HCT116 (cell line): ENCODE measurements at regions not wholly inside any gene's neighbourhood (a gene's known extent, or its start where the extent isn't known, plus 50 kb on each side); places are given as distances from the start of the nearest gene placed in this dataset.

ENCODE experiments used
- ATAC-seq: fragments of 200-7000 bp; cut with Tn5 transposase; 2 replicates; pipeline ENCODE4 v1.9.1; 2020; ENCODE audit warnings: mild to moderate bottlenecking, moderate library complexity
- BruUV-seq: library from RNA; stranded (reverse); fragments of 400-500 nt; replicated peaks from 2 replicates; lab custom pipeline; 2021; lab: Mats Ljungman, UMichigan
- CTCF ChIA-PET: fragments of 300-600 bp; sonication (Branson Sonifier 250); formaldehyde crosslinking; loops from one replicate; lab custom pipeline; 2021; ENCODE audit warnings: antibody characterized with exemption; lab: Charles Lee
- POLR2A ChIA-PET: fragments of 300-600, 350-600 bp; sonication (Branson Sonifier 250); formaldehyde crosslinking; loops from one replicate; lab custom pipeline; 2021; ENCODE audit warnings: antibody characterized with exemption; lab: Charles Lee
- RAD21 ChIA-PET, 2 experiments: fragments of 300-600 bp; sonication (Branson Sonifier 250); formaldehyde crosslinking; loops; one replicate each; lab custom pipeline; 2023; ENCODE audit warnings: low total read pairs in 2 of 2; ENCODE audit not compliant: uncharacterized antibody in 2 of 2, unreplicated experiment in 2 of 2, low non-redundant PET in 1 of 2; lab: Charles Lee
- DNase-seq: peaks from one replicate; pipeline ENCODE4 v3.0.0-alpha.2; 2010; ENCODE audit warnings: low read depth, low spot score
- H2AFZ ChIP-seq: fragments of 200-600 bp; shearing (Covaris generic), sonication (generic); 2 replicates; pipeline ENCODE4 v1.6.1; 2017; ENCODE audit warnings: low read depth, mixed run types, mixed read lengths, antibody characterized with exemption, low read length; ENCODE audit not compliant: poor library complexity, severe bottlenecking
- H3K27ac ChIP-seq: 2 replicates; pipeline ENCODE4 v1.5.1; 2012; ENCODE audit warnings: low read depth, low read length
- H3K27me3 ChIP-seq: fragments of 200-600 bp; sonication (generic); 2 replicates; pipeline ENCODE4 v1.6.1; 2016; ENCODE audit warnings: mixed run types, low read length, mixed read lengths; ENCODE audit not compliant: insufficient read depth
- H3K36me3 ChIP-seq, 2 experiments: fragments of 200-500 bp in 1 of 2; fragments of 200-600 bp in 1 of 2; sonication (Bioruptor generic) in 1 of 2; sonication (generic) in 1 of 2; 2 replicates each; pipeline versions ENCODE4 v1.5.1 to v1.6.1; 2014 to 2016; ENCODE audit warnings: low read length in 2 of 2, inconsistent platforms in 1 of 2, mixed read lengths in 1 of 2, mixed run types in 1 of 2; ENCODE audit not compliant: insufficient read depth in 2 of 2, control insufficient read depth in 1 of 2
- H3K4me1 ChIP-seq, 2 experiments: fragments of 200-600 bp in 1 of 2; sonication (generic) in 1 of 2; 2 replicates each; pipeline versions ENCODE4 v1.5.1 to v1.6.1; 2012 to 2017; ENCODE audit warnings: low read length in 2 of 2, inconsistent platforms in 1 of 2, mild to moderate bottlenecking in 1 of 2, mixed read lengths in 1 of 2, mixed run types in 1 of 2, moderate library complexity in 1 of 2; ENCODE audit not compliant: insufficient read depth in 2 of 2, control insufficient read depth in 1 of 2
- H3K4me2 ChIP-seq: fragments of 200-600 bp; sonication (generic); 2 replicates; pipeline ENCODE4 v1.6.1; 2017; ENCODE audit warnings: mixed run types, low read length, mixed read lengths
- H3K4me3 ChIP-seq, 2 experiments: fragments of 200-600 bp in 1 of 2; sonication (generic) in 1 of 2; replicated peaks in 1 of 2; 2 replicates each; pipeline ENCODE4 v1.5.1; 2011 to 2016; ENCODE audit warnings: low read length in 2 of 2, control low read depth in 1 of 2, low read depth in 1 of 2, mild to moderate bottlenecking in 1 of 2, mixed read lengths in 1 of 2, mixed run types in 1 of 2
- H3K79me2 ChIP-seq: fragments of 200-600 bp; sonication (generic); 2 replicates; pipeline ENCODE4 v1.6.1; 2017; ENCODE audit warnings: mild to moderate bottlenecking, mixed run types, low read length, moderate library complexity, mixed read lengths; ENCODE audit not compliant: insufficient read depth
- H3K9ac ChIP-seq: fragments of 200-600 bp; sonication (generic); 2 replicates; pipeline ENCODE4 v1.6.1; 2016; ENCODE audit warnings: low read length, mixed read lengths
- H3K9me2 ChIP-seq: fragments of 200-600 bp; sonication (generic), shearing (Covaris generic); 2 replicates; pipeline ENCODE4 v1.6.1; 2017; ENCODE audit warnings: mixed run types, mild to moderate bottlenecking, moderate library complexity; ENCODE audit not compliant: insufficient read depth
- H3K9me3 ChIP-seq, 2 experiments: fragments of 200-500 bp in 1 of 2; fragments of 200-600 bp in 1 of 2; sonication (Bioruptor generic) in 1 of 2; sonication (generic) in 1 of 2; 2 replicates each; pipeline ENCODE4 v1.6.1; 2014 to 2017; ENCODE audit warnings: low read length in 2 of 2, mixed read lengths in 2 of 2, inconsistent platforms in 1 of 2, low read depth in 1 of 2, mild to moderate bottlenecking in 1 of 2, mixed run types in 1 of 2, moderate library complexity in 1 of 2; ENCODE audit not compliant: control insufficient read depth in 1 of 2, insufficient read depth in 1 of 2
- H4K20me1 ChIP-seq: fragments of 200-600 bp; sonication (generic), shearing (Covaris generic); 2 replicates; pipeline ENCODE4 v1.6.1; 2017; ENCODE audit warnings: mixed run types, mild to moderate bottlenecking, moderate library complexity; ENCODE audit not compliant: insufficient read depth
- CEBPB ChIP-seq: IDR thresholded peaks from 2 replicates; pipeline ENCODE4 v1.6.1; 2012; ENCODE audit warnings: low read depth
- ELF1 ChIP-seq: IDR thresholded peaks from 2 replicates; pipeline ENCODE4 v1.6.1; 2012; ENCODE audit warnings: low read depth, borderline replicate concordance
- EZH2 ChIP-seq: fragments of 200-600 bp; sonication (generic); IDR thresholded peaks from 2 replicates; pipeline ENCODE4 v1.6.1; 2017; ENCODE audit warnings: antibody characterized with exemption, mixed run types
- EZH2phosphoT487 ChIP-seq: fragments of 200-600 bp; IDR thresholded peaks from 2 replicates; pipeline ENCODE4 v1.6.1; 2018; ENCODE audit warnings: antibody characterized with exemption, borderline replicate concordance
- JUND ChIP-seq: IDR thresholded peaks from 2 replicates; pipeline ENCODE4 v1.6.1; 2012
- RAD21 ChIP-seq: IDR thresholded peaks from 2 replicates; pipeline ENCODE4 v1.6.1; 2012; ENCODE audit warnings: low read depth, mild to moderate bottlenecking
- ZNF274 ChIP-seq: fragments of 200-500 bp; sonication (Bioruptor generic); IDR thresholded peaks from 2 replicates; pipeline ENCODE4 v1.6.1; 2014; ENCODE audit warnings: mild to moderate bottlenecking, low read depth, low read length, inconsistent platforms
- intact Hi-C: fragments of 100-400 bp; cut with micrococcal nuclease; formaldehyde crosslinking; loops from 2 replicates; pipeline ENCODE4 v1.10.0; 2022
- TF ChIP-seq, protein P1 (sequence below): IDR thresholded peaks from 2 replicates; pipeline ENCODE4 v1.6.1; 2011; ENCODE audit warnings: mild to moderate bottlenecking, low read length, moderate library complexity; ENCODE audit not compliant: insufficient replicate concordance; ENCODE audit errors: extremely low read depth
- TF ChIP-seq, protein P2 (sequence below): IDR thresholded peaks from 2 replicates; pipeline ENCODE4 v1.6.1; 2012

DNA sequence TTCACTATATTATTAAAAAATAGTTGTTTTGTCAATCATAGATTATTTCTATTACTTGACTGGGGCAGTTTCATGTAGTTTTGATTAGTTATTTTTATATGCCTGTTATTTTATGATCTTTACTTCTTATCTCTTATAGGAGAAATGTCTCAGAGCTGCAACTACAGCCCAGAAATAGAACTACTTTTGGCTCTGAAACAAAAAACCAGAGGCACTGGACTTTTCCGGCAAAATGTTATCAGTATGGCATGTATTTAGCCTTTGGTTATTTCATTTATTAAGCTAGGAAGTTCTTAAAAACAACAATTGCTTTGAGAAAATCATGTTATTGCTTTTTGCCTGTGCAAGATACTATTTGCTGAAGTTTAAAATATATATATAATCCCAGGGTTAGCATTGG is 566.5 kb downstream of the ANKRD50 start (continued):
- no peak for TF ChIP-seq RAD21

DNA sequence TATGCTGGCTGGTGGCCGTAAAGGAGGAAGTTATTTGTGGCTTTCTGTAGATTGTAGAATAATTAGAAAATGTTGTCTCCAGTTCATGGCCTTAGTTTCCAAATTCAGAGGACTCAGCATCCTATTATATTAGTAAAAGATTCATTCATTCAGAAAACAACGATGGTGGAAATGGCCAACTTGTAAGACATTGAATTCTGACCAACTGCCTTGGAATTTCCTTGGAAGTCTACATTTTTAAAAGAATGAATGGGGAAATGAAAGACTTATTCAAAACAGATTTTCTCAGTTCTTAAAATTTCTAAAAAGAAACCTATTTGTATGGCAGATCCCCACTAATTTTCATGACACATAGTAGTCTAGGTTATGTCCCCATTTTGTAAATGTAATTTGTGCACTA is 561.5 kb downstream of the ANKRD50 start:
- Histone ChIP-seq H3K9me2 (no peaks in the 10 kb centered on the region), H3K4me2 (no peak overlapping the region), H3K79me2 (no peaks in the 10 kb centered on the region), H4K20me1 (no peaks in the 10 kb centered on the region), H3K27ac (no peak overlapping the region), H3K9ac (no peak overlapping the region), H3K27me3 (no peaks in the 10 kb centered on the region), H3K4me1 (no peaks in the 10 kb centered on the region), H3K36me3 (no peaks in the 10 kb centered on the region), H3K4me3 (no peak overlapping the region), H3K9me3 (no peaks in the 10 kb centered on the region), H2AFZ (no peak overlapping the region)
- no peak for TF ChIP-seq EZH2phosphoT487
- TF ChIP-seq ELF1 = no peak
- no peak for TF ChIP-seq CEBPB
- TF ChIP-seq ZNF274 = no peak
- TF ChIP-seq, protein P1, sequence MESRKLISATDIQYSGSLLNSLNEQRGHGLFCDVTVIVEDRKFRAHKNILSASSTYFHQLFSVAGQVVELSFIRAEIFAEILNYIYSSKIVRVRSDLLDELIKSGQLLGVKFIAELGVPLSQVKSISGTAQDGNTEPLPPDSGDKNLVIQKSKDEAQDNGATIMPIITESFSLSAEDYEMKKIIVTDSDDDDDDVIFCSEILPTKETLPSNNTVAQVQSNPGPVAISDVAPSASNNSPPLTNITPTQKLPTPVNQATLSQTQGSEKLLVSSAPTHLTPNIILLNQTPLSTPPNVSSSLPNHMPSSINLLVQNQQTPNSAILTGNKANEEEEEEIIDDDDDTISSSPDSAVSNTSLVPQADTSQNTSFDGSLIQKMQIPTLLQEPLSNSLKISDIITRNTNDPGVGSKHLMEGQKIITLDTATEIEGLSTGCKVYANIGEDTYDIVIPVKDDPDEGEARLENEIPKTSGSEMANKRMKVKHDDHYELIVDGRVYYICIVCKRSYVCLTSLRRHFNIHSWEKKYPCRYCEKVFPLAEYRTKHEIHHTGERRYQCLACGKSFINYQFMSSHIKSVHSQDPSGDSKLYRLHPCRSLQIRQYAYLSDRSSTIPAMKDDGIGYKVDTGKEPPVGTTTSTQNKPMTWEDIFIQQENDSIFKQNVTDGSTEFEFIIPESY = no peak
- TF ChIP-seq EZH2 = no peak
- TF ChIP-seq, protein P2, sequence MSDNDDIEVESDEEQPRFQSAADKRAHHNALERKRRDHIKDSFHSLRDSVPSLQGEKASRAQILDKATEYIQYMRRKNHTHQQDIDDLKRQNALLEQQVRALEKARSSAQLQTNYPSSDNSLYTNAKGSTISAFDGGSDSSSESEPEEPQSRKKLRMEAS = no peak
- no peak for TF ChIP-seq JUND
- intact Hi-C loops = no loop called here
- ChIA-PET RAD21 (no interaction called here), POLR2A (no interaction called here), CTCF (no interaction called here)
- no peak for ATAC-seq
- DNase-seq = no peak
- no TSS peak for BruUV-seq
